GM12878 (cell line): ENCODE measurements at regions not wholly inside any gene's neighbourhood (a gene's known extent, or its start where the extent isn't known, plus 50 kb on each side); places are given as distances from the start of the nearest gene placed in this dataset.

Source experiments
- CBX3 ChIP-seq: fragments of 200-600 bp; sonication (generic); IDR thresholded peaks from 2 replicates; pipeline ENCODE4 v1.6.1; 2016; ENCODE audit warnings: low read depth, borderline replicate concordance
- CTCF ChIP-seq, 3 experiments: IDR thresholded peaks in 2 of 3; conservative IDR thresholded peaks in 1 of 3; 2 replicates each; pipeline ENCODE4 v1.5.1; 2011; ENCODE audit warnings: low read depth in 3 of 3, low read length in 3 of 3, mild to moderate bottlenecking in 3 of 3, control low read depth in 2 of 3, moderate library complexity in 2 of 3, inconsistent platforms in 1 of 3, mixed read lengths in 1 of 3; ENCODE audit not compliant: control insufficient read depth in 2 of 3, insufficient read depth in 1 of 3; ENCODE audit errors: extremely low read depth in 1 of 3
- FOXK2 ChIP-seq: fragments of 450-650 bp; IDR thresholded peaks from 2 replicates; pipeline ENCODE4 v1.6.1; 2017; ENCODE audit warnings: mild to moderate bottlenecking, moderate library complexity
- IRF3 ChIP-seq: fragments of 450-650 bp; IDR thresholded peaks from 2 replicates; pipeline ENCODE4 v1.6.1; 2014; ENCODE audit warnings: mild to moderate bottlenecking
- NFIC ChIP-seq: IDR thresholded peaks from 2 replicates; pipeline ENCODE4 v1.6.1; 2012; ENCODE audit warnings: low read depth, mild to moderate bottlenecking, inconsistent platforms, low read length, moderate library complexity
- POLR2A ChIP-seq: IDR thresholded peaks from 2 replicates; pipeline ENCODE4 v1.6.1; 2011; ENCODE audit warnings: low read depth, mild to moderate bottlenecking, low read length
- REST ChIP-seq: IDR thresholded peaks from 2 replicates; pipeline ENCODE4 v1.6.1; 2012; ENCODE audit warnings: mild to moderate bottlenecking, low read depth, low read length
- STAT1 ChIP-seq: fragments of 450-650 bp; conservative IDR thresholded peaks from 2 replicates; pipeline ENCODE4 v1.6.1; 2014; ENCODE audit warnings: antibody characterized with exemption, mild to moderate bottlenecking
- TAF1 ChIP-seq: IDR thresholded peaks from 2 replicates; pipeline ENCODE4 v1.6.1; 2011; ENCODE audit warnings: mild to moderate bottlenecking, low read depth, low read length, borderline replicate concordance
- YY1 ChIP-seq: IDR thresholded peaks from 2 replicates; pipeline ENCODE4 v1.6.1; 2011; ENCODE audit warnings: low read depth, mild to moderate bottlenecking, low read length

- TF ChIP-seq REST (no peak), FOXK2 (no peak), TAF1 (no peak), STAT1 (no peak), POLR2A (no peak), CTCF (IDR thresholded peaks at IDR 0.05 in 2 of 3, conservative IDR thresholded peaks at IDR 0.05 in 1 of 3; ENCODE audit: control insufficient read depth in 2 of 3, extremely low read depth in 1 of 3, insufficient read depth in 1 of 3, low read depth in 3 of 3, low read length in 3 of 3) (no peak), YY1 (no peak), IRF3 (no peak), CBX3 (no peak), NFIC (no peak)
These were observed 206.8 kb upstream of the MEIS1 start for GRCh38 chr2:66228128-66228547.
